Naive B cell (primary cell): ENCODE measurements at regions not wholly inside any gene's neighbourhood (a gene's known extent, or its start where the extent isn't known, plus 50 kb on each side); places are given as distances from the start of the nearest gene placed in this dataset.

Experiments used
- ATAC-seq, 2 donors: fragments of 150-1000 bp; cut with Tn5 transposase; 2 replicates each; pipeline ENCODE4 v1.10.0; 2021; ENCODE audit warnings: low read depth in 2 of 2, mild to moderate bottlenecking in 2 of 2, moderate library complexity in 2 of 2
- DNase-seq: peaks from one replicate; pipeline ENCODE4 v3.0.0; 2022
- H3K27ac Mint-ChIP-seq, 6 donors: one replicate each; pipeline ENCODE4 v1.8.0; 2020 to 2022; ENCODE audit warnings: mild to moderate bottlenecking in 6 of 6, mixed read lengths in 6 of 6, moderate library complexity in 5 of 6, inconsistent platforms in 2 of 6
- H3K27me3 Mint-ChIP-seq, 3 donors: one replicate each; pipeline ENCODE4 v1.8.0; 2021 to 2022; ENCODE audit warnings: mixed read lengths in 3 of 3, mild to moderate bottlenecking in 1 of 3
- H3K36me3 Mint-ChIP-seq, 2 donors: one replicate each; pipeline ENCODE4 v1.8.0; 2020 to 2022; ENCODE audit warnings: mixed read lengths in 2 of 2, inconsistent platforms in 1 of 2, mild to moderate bottlenecking in 1 of 2
- H3K4me1 Mint-ChIP-seq, 3 donors: one replicate each; pipeline ENCODE4 v1.8.0; 2020 to 2022; ENCODE audit warnings: mixed read lengths in 3 of 3, inconsistent platforms in 1 of 3, mild to moderate bottlenecking in 1 of 3, moderate library complexity in 1 of 3
- H3K4me3 Mint-ChIP-seq, 8 donors: one replicate each; pipeline ENCODE4 v1.8.0; 2020 to 2022; ENCODE audit warnings: mild to moderate bottlenecking in 8 of 8, mixed read lengths in 8 of 8, moderate library complexity in 8 of 8, inconsistent platforms in 2 of 8
- H3K9me3 Mint-ChIP-seq, 7 donors: one replicate each; pipeline ENCODE4 v1.8.0; 2020 to 2022; ENCODE audit warnings: mixed read lengths in 7 of 7, mild to moderate bottlenecking in 5 of 7, inconsistent platforms in 2 of 7, moderate library complexity in 1 of 7

GRCh38 chr2:196422361-196422760 is 217.2 kb upstream of the CCDC150 start:
- DNase-seq (no peak), ATAC-seq (no peak)
- Mint-ChIP-seq H3K9me3 (peaks cover 0 to 3% (median 0%) of the 10 kb centered on the region in 7 donors), H3K4me1 (peaks cover 0 to under 1% (median under 1%) of the 10 kb centered on the region in 3 donors), H3K4me3 (no peak overlapping the region), H3K27me3 (peaks cover 0 to 7% (median 0%) of the 10 kb centered on the region in 3 donors), H3K27ac (no peak overlapping the region), H3K36me3 (no peaks in the 10 kb centered on the region)

GRCh38 chr2:196426122-196426521 is 213.4 kb upstream of the CCDC150 start:
- H3K36me3 Mint-ChIP-seq, result no peaks in the 10 kb centered on the region
- H3K4me1 Mint-ChIP-seq, result peaks cover 22 to 24% (median 24%) of the 10 kb centered on the region in 3 donors
- no peak overlapping the region for H3K4me3 Mint-ChIP-seq
- DNase-seq (no peak), ATAC-seq (no peak)
- no peak overlapping the region for H3K27ac Mint-ChIP-seq
- no peaks in the 10 kb centered on the region for H3K27me3 Mint-ChIP-seq
- peaks cover 0 to 3% (median 0%) of the 10 kb centered on the region in 7 donors for H3K9me3 Mint-ChIP-seq

DNA sequence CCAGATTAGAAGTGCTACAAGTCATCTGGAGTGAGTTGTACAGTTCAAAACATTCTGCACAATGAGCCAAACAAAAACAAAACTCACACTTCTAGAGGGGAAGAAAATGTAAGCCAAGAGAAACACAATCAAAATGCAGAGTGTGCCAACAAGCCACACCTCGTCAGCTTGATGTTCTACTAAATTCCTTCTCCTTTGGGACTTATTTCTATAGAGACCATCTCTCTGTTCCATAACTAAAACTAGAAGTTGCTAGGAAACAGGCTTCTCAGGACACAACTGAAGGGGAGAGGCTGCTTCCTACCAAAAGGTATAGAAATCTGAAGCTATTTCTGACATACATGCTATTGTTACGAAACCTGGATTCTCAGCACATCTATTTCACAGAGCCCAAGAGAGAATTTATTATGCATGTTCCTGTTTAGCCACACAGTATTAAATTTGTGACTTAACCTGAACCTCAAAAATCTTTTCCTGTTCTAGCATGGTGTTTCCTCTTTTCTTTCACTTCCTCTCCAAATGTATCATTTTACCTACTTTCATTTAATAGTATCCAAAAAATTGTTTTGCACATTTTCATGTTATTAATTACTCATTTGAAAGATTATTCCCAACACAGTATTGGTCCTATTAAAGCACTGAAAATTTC is 211.4 kb upstream of the CCDC150 start:
- Mint-ChIP-seq H3K4me1 (peaks cover 22 to 24% (median 24%) of the 10 kb centered on the region in 3 donors), H3K4me3 (peak overlapping the region in 7 of 8 donors; percentile 31 to 77 (median 48)), H3K36me3 (no peaks in the 10 kb centered on the region), H3K27ac (no peak overlapping the region), H3K9me3 (peaks cover 0 to 3% (median 0%) of the 10 kb centered on the region in 7 donors), H3K27me3 (no peaks in the 10 kb centered on the region)
- ATAC-seq (peak; percentile 84 to 86), DNase-seq (peak; percentile 27)

- H3K36me3 Mint-ChIP-seq, result no peaks in the 10 kb centered on the region
- H3K9me3 Mint-ChIP-seq, result no peaks in the 10 kb centered on the region
- H3K4me3 Mint-ChIP-seq, result no peak overlapping the region
- DNase-seq (no peak), ATAC-seq (no peak)
- peaks cover 22 to 24% (median 24%) of the 10 kb centered on the region in 3 donors for H3K4me1 Mint-ChIP-seq
- H3K27me3 Mint-ChIP-seq, result no peaks in the 10 kb centered on the region
- H3K27ac Mint-ChIP-seq, result no peak overlapping the region
These were observed 208.4 kb upstream of the CCDC150 start for GRCh38 chr2:196431076-196431475.

- ATAC-seq (no peak), DNase-seq (no peak)
- Mint-ChIP-seq H3K4me1 (peaks cover 22 to 24% (median 24%) of the 10 kb centered on the region in 3 donors), H3K36me3 (no peaks in the 10 kb centered on the region), H3K27ac (no peak overlapping the region), H3K4me3 (no peak overlapping the region), H3K27me3 (no peaks in the 10 kb centered on the region), H3K9me3 (no peaks in the 10 kb centered on the region)
These were observed 207.6 kb upstream of the CCDC150 start for GRCh38 chr2:196431957-196432356.

- Mint-ChIP-seq H3K27me3 (no peaks in the 10 kb centered on the region), H3K9me3 (no peaks in the 10 kb centered on the region), H3K4me3 (no peak overlapping the region), H3K4me1 (peaks cover 14 to 19% (median 16%) of the 10 kb centered on the region in 3 donors), H3K27ac (no peak overlapping the region), H3K36me3 (no peaks in the 10 kb centered on the region)
- ATAC-seq (no peak), DNase-seq (no peak)
These were observed 206.4 kb upstream of the CCDC150 start for GRCh38 chr2:196433116-196433515.

DNA sequence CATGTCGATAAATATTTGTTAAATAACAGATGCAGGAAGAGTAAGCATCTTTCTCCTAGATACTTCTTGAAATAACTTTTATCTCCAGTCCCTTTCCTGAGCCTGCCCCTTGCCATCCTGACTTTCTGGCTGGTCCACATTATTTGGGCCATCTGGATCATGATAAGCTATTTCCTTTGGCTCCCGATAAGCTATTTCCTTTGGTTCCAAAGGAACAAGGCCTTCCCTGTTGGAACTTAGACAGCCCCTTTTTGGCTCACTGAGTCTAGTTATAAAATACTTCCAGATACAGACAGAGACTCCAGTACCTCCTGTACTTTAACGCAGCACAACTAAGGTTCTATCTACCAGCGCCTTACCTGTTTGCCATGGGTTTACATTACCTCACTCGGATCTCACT is 205.3 kb upstream of the CCDC150 start:
- Mint-ChIP-seq H3K27me3 (no peaks in the 10 kb centered on the region), H3K36me3 (no peaks in the 10 kb centered on the region), H3K27ac (no peak overlapping the region), H3K9me3 (no peaks in the 10 kb centered on the region), H3K4me3 (no peak overlapping the region), H3K4me1 (peaks cover 3 to 8% (median 4%) of the 10 kb centered on the region in 3 donors)
- ATAC-seq (no peak), DNase-seq (no peak)

- no peak for ATAC-seq
- no peak for DNase-seq
- Mint-ChIP-seq H3K4me1 (no peaks in the 10 kb centered on the region), H3K36me3 (no peaks in the 10 kb centered on the region), H3K27me3 (no peaks in the 10 kb centered on the region), H3K9me3 (no peaks in the 10 kb centered on the region), H3K27ac (no peak overlapping the region), H3K4me3 (no peak overlapping the region)
These were observed 204.3 kb upstream of the CCDC150 start for GRCh38 chr2:196435189-196435588.

DNA sequence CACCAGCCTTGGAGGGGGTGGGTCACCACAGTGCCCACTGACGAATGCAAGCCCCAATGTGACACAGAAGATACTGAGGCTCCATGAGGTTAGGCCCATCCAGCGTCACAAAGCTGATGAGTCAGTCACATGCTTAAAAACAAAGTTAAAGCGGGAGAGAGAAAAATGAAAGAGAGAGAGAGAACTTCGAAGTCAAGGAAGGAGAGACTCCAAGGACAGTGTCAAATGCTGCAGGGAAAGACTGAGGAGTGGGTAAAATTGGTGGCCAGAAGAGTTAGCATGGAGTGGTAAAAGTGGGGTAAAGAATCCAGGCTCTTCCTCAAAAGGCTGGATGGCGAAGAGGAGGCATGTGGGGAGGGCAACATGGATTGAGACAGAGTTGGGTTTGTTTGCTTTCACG is 201.9 kb upstream of the CCDC150 start:
- Mint-ChIP-seq H3K27ac (no peak overlapping the region), H3K4me3 (no peak overlapping the region), H3K9me3 (no peaks in the 10 kb centered on the region), H3K27me3 (no peaks in the 10 kb centered on the region), H3K36me3 (no peaks in the 10 kb centered on the region), H3K4me1 (no peaks in the 10 kb centered on the region)
- DNase-seq (no peak), ATAC-seq (no peak)

DNA sequence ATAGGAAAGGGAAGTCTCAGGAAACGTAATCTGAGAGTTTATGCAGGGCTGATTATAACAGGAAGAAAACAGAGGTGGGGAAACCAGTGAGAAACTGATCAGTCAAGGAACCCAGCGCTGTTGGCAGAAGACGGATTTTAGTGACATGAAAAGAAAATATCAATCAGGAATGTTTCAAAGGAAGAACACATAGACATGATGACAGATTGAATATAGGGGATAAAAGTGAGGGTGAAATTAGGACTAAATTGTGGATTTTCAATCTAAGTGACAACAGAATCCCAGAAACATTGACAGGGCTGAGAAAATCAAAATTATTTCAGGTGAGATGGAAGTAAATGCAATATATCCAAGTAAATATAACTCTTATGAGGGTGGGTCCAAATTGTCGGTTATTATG is 199.8 kb upstream of the CCDC150 start:
- no peaks in the 10 kb centered on the region for H3K9me3 Mint-ChIP-seq
- no peaks in the 10 kb centered on the region for H3K36me3 Mint-ChIP-seq

GRCh38 chr2:196440413-196440812 is 199.1 kb upstream of the CCDC150 start:
- no peaks in the 10 kb centered on the region for H3K27me3 Mint-ChIP-seq
- H3K36me3 Mint-ChIP-seq, result no peaks in the 10 kb centered on the region
- DNase-seq (no peak), ATAC-seq (no peak)
- H3K4me1 Mint-ChIP-seq, result no peaks in the 10 kb centered on the region
- no peak overlapping the region for H3K27ac Mint-ChIP-seq
- no peak overlapping the region for H3K4me3 Mint-ChIP-seq
- H3K9me3 Mint-ChIP-seq, result no peaks in the 10 kb centered on the region

More for the DNA sequence above, 199.8 kb upstream of the CCDC150 start:
- no peaks in the 10 kb centered on the region for H3K4me1 Mint-ChIP-seq
- ATAC-seq (no peak), DNase-seq (no peak)
- no peak overlapping the region for H3K4me3 Mint-ChIP-seq
- H3K27ac Mint-ChIP-seq, result no peak overlapping the region
- H3K27me3 Mint-ChIP-seq, result no peaks in the 10 kb centered on the region

- H3K27me3 Mint-ChIP-seq, result no peaks in the 10 kb centered on the region
- H3K9me3 Mint-ChIP-seq, result peaks cover 0 to 6% (median 2%) of the 10 kb centered on the region in 7 donors
- no peak overlapping the region for H3K4me3 Mint-ChIP-seq
- peaks cover 0 to 9% of the 10 kb centered on the region in 2 donors for H3K36me3 Mint-ChIP-seq
- H3K4me1 Mint-ChIP-seq, result no peaks in the 10 kb centered on the region
- no peak for DNase-seq
- no peak for ATAC-seq
- H3K27ac Mint-ChIP-seq, result no peak overlapping the region
These were observed 198.0 kb upstream of the CCDC150 start for GRCh38 chr2:196441527-196441926.

- DNase-seq (no peak), ATAC-seq (no peak)
- Mint-ChIP-seq H3K9me3 (peaks cover 0 to 6% (median 2%) of the 10 kb centered on the region in 7 donors), H3K4me1 (no peaks in the 10 kb centered on the region), H3K36me3 (peaks cover 0 to 9% of the 10 kb centered on the region in 2 donors), H3K27me3 (no peaks in the 10 kb centered on the region), H3K4me3 (no peak overlapping the region), H3K27ac (no peak overlapping the region)
These were observed 197.3 kb upstream of the CCDC150 start for GRCh38 chr2:196442211-196442610.

GRCh38 chr2:196444442-196444841 is 195.1 kb upstream of the CCDC150 start:
- H3K27me3 Mint-ChIP-seq, result no peaks in the 10 kb centered on the region
- peaks cover 0 to 6% (median 2%) of the 10 kb centered on the region in 7 donors for H3K9me3 Mint-ChIP-seq
- no peak overlapping the region for H3K4me3 Mint-ChIP-seq
- ATAC-seq (no peak), DNase-seq (no peak)
- H3K4me1 Mint-ChIP-seq, result no peaks in the 10 kb centered on the region
- H3K27ac Mint-ChIP-seq, result no peak overlapping the region
- H3K36me3 Mint-ChIP-seq, result peaks cover 0 to 9% of the 10 kb centered on the region in 2 donors
